GM18867 (cell line): ENCODE measurements at regions not wholly inside any gene's neighbourhood (a gene's known extent, or its start where the extent isn't known, plus 50 kb on each side); places are given as distances from the start of the nearest gene placed in this dataset.
A peak's percentile ranks its signal among the peaks of the same experiment; 100 is the strongest.
"Not testable (repeated sequence)": the region's sequence is repeated elsewhere in the genome, so short reads cannot be mapped to it uniquely, and the experiment has no call there.

Experiments used
- ATAC-seq: cut with Tn5 transposase; IDR thresholded peaks from one replicate; pipeline ENCODE4 v1.9.1; 2021; ENCODE audit warnings: mild to moderate bottlenecking, moderate library complexity; ENCODE audit not compliant: unreplicated experiment

- no peak for ATAC-seq
Observed at GRCh38 chr4:105022811-105023667, 123.6 kb upstream of the TET2 start.

GRCh38 chr4:105023668-105024055 is 123.0 kb upstream of the TET2 start:
- ATAC-seq: no peak

DNA sequence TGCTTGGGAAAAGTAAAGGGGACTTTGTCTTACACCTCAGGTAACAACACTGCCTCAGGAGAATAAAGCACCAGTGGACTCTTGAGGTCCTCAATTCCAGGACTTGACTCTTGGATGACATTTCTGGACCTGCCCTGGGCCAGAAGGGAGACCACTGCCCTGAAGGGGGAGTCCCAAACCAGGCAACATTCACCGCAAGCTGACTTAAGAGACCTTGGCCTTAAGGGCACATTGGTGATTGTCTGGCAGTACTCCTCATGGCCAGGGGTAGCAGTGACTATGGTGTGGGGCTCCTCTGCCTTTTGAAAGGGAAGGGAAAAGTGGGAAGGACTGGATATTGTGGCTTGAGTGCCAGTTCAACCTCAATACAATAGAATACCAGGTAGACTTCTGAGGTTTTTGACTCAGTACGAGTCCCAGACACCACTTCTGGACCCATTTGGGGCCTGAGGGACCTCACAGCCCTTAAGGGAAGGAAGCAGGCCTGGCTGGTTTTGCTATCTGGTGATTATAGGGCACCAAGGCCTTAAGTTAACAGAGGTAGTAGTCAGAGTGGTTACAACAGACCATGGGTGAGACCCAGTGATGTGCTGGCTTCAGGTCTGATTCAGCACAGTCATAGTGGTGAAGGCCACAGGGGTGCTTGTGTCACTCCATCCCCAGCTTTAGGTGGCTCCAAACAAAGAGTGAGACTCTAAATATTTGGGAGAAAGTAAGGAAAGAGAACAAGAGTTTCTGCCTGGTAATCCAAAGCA is 121.2 kb upstream of the TET2 start:
- ATAC-seq: no peak

GRCh38 chr4:105036991-105037390 is 109.7 kb upstream of the TET2 start:
- no peak for ATAC-seq

DNA sequence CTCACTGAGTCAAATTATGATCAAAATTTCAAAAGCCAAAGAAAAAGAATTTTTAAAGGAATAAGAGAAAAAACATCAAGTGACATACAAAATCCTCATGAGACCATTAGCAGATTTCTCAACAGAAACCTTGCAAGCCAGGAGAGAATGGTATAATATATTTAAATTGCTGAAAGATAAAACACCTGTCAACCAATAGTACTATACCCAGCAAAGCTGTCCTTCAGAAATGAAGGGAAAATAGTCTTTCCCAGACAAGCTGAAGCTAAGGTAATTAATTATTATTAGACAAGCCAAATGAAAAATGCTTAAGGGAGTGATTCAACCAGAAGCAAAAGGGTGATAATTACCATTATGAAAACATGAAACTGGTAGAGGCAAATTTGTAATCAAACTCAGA is 104.2 kb upstream of the TET2 start:
- ATAC-seq: no peak

GRCh38 chr4:105050896-105051295 is 95.8 kb upstream of the TET2 start:
- ATAC-seq: no peak

GRCh38 chr4:105057370-105058105 is 89.1 kb upstream of the TET2 start:
- ATAC-seq: peak; percentile 14

DNA sequence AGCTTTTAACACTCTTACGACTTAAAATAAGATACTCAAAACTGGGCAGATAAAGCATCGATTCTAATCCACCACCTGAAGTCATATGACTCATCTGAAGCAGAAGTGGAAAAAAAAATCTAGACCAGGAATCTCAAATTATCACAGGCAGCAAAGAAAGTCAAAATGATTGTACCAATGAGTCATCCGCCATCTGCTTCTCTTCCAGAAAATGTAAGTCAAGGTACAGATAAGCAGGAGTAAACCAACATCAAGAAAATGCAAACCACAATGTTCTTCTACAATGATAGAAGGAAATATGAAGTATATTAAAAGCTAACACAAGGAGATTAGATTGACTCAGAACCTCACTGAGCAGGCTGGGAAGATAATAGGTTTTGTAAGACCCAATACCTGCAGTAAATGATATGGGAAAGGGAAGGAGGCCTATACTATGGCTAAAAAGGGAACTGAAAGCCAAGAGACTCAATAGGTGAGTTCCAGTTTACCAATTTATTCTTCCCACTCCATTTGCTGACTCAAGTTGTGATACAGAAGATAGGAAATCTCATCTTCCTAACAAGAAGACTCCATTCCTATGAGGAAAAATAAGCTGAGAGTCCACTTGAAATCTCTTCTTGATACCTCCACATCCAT is 88.4 kb upstream of the TET2 start:
- no peak for ATAC-seq

GRCh38 chr4:105059337-105059736 is 87.3 kb upstream of the TET2 start:
- ATAC-seq: peak; percentile 37

- ATAC-seq: peak; percentile 88
Observed at GRCh38 chr4:105060628-105061027, 86.0 kb upstream of the TET2 start.

- ATAC-seq: peak; percentile 39
Observed at GRCh38 chr4:105061136-105061696, 85.5 kb upstream of the TET2 start.

DNA sequence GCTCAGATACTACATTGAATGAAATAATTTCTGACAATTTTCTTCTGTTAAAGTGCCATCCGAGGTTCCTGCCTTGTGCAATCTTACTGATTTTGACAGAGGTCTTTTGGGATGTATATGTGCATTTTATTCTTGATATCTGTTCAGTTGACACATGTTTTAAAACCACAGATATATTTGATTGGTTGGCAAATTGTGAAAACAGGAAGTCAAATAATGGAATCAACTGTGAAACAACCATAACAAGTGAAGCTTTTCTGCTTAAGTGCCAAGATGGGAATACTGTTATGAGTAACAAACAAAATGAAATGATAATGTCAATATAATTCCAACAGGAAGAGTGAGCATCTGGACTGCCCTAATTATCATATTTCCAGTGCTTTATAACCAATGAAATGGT is 84.9 kb upstream of the TET2 start:
- ATAC-seq: no peak

- no peak for ATAC-seq
Observed at GRCh38 chr4:105066401-105066800, 80.3 kb upstream of the TET2 start.

- ATAC-seq: no peak
Observed at GRCh38 chr4:105067431-105067830, 79.2 kb upstream of the TET2 start.

- no peak for ATAC-seq
Observed at GRCh38 chr4:105067946-105068345, 78.7 kb upstream of the TET2 start.

DNA sequence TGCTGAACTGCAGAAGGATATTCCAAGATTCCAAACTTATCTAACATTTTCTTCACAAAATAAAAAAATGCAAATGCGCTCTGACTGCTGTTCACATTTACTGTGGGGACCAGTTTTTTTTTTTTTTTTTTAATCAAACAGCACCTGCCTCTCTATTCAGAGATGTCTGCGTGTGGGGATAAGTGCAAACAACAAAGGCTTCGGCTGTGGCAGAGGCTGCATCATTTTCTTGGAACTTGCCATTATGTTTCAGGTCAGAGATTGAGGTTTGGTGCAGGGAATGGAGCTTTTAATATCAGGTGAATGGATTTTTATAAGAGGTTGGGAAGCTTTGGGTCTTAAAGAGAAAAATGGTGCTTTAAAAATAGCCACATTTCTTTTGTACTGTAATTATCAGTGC is 78.2 kb upstream of the TET2 start:
- no peak for ATAC-seq

DNA sequence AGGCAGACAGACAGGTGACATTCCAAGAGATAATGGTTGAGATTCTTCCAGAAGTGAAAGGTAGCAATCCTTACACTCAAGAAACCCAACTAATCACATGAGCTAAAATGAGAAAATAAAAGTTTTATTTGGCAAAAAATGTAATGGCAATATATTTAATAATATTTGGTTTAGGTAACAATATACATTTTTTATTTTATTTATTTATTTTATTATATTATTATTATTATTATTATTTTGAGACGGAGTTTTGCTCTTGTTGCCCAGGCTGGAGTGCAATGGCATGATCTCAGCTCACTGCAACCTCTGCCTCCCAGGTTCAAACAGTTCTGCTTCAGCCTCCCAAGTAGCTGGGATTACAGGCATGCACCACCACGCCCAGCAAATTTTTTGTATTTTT is 74.6 kb upstream of the TET2 start:
- not testable (repeated sequence) for ATAC-seq

DNA sequence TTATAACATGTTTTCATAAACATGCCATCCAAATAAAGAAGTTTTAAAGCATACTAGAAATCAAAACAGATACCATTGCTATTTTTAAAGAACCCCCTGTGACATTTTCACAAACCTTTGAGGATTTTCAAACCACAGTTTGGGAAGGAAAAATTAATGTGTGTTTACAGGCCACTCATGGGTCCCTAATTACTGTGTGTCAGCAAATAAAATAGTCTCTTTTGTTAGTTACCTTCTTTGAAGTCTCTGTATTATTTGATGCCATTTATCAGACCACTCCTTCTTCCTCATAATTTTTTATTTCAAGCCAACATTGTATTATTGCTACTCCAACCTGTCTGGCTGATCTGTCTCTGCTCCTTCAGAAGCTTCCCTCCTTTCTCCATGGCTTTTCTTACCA is 72.6 kb upstream of the TET2 start:
- no peak for ATAC-seq

- no peak for ATAC-seq
Observed at GRCh38 chr4:105075045-105075444, 71.6 kb upstream of the TET2 start.

DNA sequence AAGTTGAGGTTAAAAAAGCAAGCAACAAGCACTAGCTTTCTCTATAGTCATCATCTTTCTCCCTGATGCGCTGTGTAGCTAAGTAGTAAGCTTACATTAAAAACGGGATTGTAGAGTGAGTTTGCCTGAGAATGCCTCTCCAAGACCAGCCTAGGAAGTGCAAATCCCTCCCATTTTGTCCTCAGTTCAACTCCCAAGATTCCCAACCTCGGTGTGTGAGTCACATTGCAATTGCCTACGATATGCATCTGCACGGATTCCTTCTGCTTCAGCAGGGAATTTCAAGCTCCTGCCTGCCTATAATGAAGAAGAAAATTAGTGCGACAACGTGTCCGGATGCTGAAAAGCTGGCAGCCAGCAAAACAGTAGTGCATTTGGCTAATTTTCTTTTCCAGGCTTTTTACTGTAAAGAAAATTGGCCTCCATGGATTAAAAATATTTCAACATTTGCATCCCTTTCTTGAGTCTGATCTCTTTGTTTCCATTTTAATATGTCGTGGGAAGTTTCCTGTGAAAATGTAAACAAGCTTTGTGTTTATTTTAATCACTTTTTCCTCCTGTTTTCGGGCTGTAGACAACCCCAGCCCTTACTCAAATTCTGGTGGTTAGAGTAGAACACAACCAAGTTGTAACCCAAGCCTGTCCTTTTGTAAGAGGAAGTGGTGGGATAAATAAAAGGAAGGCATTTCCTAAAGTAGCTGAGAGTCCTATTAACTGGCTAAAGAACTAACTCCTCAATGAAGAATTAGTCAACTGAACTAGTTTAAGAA is 58.4 kb upstream of the TET2 start:
- no peak for ATAC-seq
